A673 (cell line): ENCODE measurements at regions not wholly inside any gene's neighbourhood (a gene's known extent, or its start where the extent isn't known, plus 50 kb on each side); places are given as distances from the start of the nearest gene placed in this dataset.

Source experiments
- BruUV-seq: library from RNA; stranded (reverse); fragments of 400-500 nt; replicated peaks from 2 replicates; lab custom pipeline; 2021; lab: Mats Ljungman, UMichigan
- CTCF ChIA-PET: fragments of 300-600 bp; sonication (Branson Sonifier 250); formaldehyde crosslinking; loops from one replicate; lab custom pipeline; 2022; ENCODE audit warnings: antibody characterized with exemption; lab: Charles Lee
- POLR2A ChIA-PET: fragments of 300-600 bp; sonication (Branson Sonifier 250); formaldehyde crosslinking; loops from one replicate; lab custom pipeline; 2022; ENCODE audit warnings: antibody characterized with exemption; ENCODE audit not compliant: low non-redundant PET; lab: Charles Lee
- DNase-seq: peaks from one replicate; pipeline ENCODE4 v3.0.0-alpha.2; 2015; ENCODE audit warnings: low spot score
- H3K27ac ChIP-seq: fragments of 200-600 bp; sonication (generic); 2 replicates; pipeline ENCODE4 v1.5.1; 2016; ENCODE audit warnings: mixed run types, low read depth, mild to moderate bottlenecking, mixed read lengths, antibody characterized with exemption, low read length; ENCODE audit not compliant: poor library complexity, severe bottlenecking
- H3K27me3 ChIP-seq: fragments of 200-600 bp; sonication (generic); replicated peaks from 2 replicates; pipeline ENCODE4 v1.6.1; 2017; ENCODE audit warnings: mixed run types, low read depth, mild to moderate bottlenecking, mixed read lengths, antibody characterized with exemption, low read length; ENCODE audit not compliant: insufficient read depth, poor library complexity
- H3K36me3 ChIP-seq: fragments of 200-600 bp; sonication (generic); 2 replicates; pipeline ENCODE4 v1.6.1; 2016; ENCODE audit warnings: mixed run types, mild to moderate bottlenecking, mixed read lengths, antibody characterized with exemption, low read length; ENCODE audit not compliant: insufficient read depth, poor library complexity, severe bottlenecking
- H3K4me1 ChIP-seq: fragments of 200-600 bp; sonication (generic); 2 replicates; pipeline ENCODE4 v1.6.1; 2017; ENCODE audit warnings: mixed run types, mild to moderate bottlenecking, mixed read lengths, antibody characterized with exemption, low read length; ENCODE audit not compliant: insufficient read depth, poor library complexity, severe bottlenecking
- H3K4me3 ChIP-seq: fragments of 200-600 bp; sonication (generic); 2 replicates; pipeline ENCODE4 v1.5.1; 2016; ENCODE audit warnings: low read depth, mixed run types, mild to moderate bottlenecking, mixed read lengths, low read length; ENCODE audit not compliant: poor library complexity, severe bottlenecking
- H3K9me3 ChIP-seq: fragments of 200-600 bp; sonication (generic); 2 replicates; pipeline ENCODE4 v1.6.1; 2016; ENCODE audit warnings: mixed run types, low read depth, mild to moderate bottlenecking, mixed read lengths, antibody characterized with exemption, low read length; ENCODE audit not compliant: poor library complexity, severe bottlenecking
- CTCF ChIP-seq: fragments of 300-800, 200-600 bp; sonication (generic); conservative IDR thresholded peaks from 2 replicates; pipeline ENCODE4 v1.5.1; 2017; ENCODE audit warnings: low read depth, mild to moderate bottlenecking, antibody characterized with exemption, low read length, moderate library complexity, mixed read lengths
- EZH2 ChIP-seq: fragments of 200-600 bp; sonication (generic); IDR thresholded peaks from 2 replicates; pipeline ENCODE4 v1.6.1; 2017; ENCODE audit warnings: borderline replicate concordance, low read depth, mild to moderate bottlenecking, mixed read lengths, antibody characterized with exemption, low read length; ENCODE audit not compliant: poor library complexity, severe bottlenecking
- intact Hi-C: fragments of 100-400 bp; cut with micrococcal nuclease; formaldehyde crosslinking; loops from one replicate; pipeline ENCODE4 v1.10.0; 2022; ENCODE audit not compliant: unreplicated experiment

- ChIA-PET CTCF (no interaction called here), POLR2A (no interaction called here)
- Histone ChIP-seq H3K4me3 (no peak overlapping the region), H3K27ac (no peak overlapping the region), H3K9me3 (no peaks in the 10 kb centered on the region), H3K4me1 (no peaks in the 10 kb centered on the region), H3K36me3 (no peaks in the 10 kb centered on the region), H3K27me3 (no peaks in the 10 kb centered on the region)
- intact Hi-C loops = no loop called here
- DNase-seq = no peak
- TF ChIP-seq EZH2 (no peak), CTCF (no peak)
- BruUV-seq = no TSS peak
Measured at GRCh38 chr21:23921670-23922418, 1685.4 kb downstream of the MRPL39 start.

DNA sequence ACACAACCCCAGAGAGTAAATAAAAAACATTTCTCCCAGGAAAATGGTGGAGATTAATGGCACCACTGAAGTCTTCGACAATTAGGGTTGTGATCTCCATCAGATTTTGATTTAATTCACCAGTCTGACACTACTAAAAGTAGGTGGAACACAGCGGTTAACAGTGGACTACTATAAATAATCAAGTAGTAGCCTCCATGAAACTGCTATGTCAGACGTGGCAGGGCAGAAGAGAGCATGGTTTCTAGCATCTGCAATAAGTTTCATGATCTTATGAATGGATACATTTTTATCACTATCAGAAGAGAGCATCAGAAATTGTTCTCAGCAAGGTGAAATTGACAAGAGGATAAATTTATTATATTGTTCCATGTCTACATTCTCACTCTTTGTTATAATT, 1706.6 kb downstream of the MRPL39 start:
- Histone ChIP-seq H3K27me3 (no peaks in the 10 kb centered on the region), H3K9me3 (peaks cover 6% of the 10 kb centered on the region), H3K4me3 (no peak overlapping the region), H3K36me3 (no peaks in the 10 kb centered on the region), H3K27ac (no peak overlapping the region), H3K4me1 (no peaks in the 10 kb centered on the region)
- ChIA-PET CTCF (no interaction called here), POLR2A (no interaction called here)
- no TSS peak for BruUV-seq
- TF ChIP-seq EZH2 (no peak), CTCF (no peak)
- no peak for DNase-seq
- intact Hi-C loops = no loop called here

GRCh38 chr21:23899561-23899960, 1707.7 kb downstream of the MRPL39 start:
- intact Hi-C loops = no loop called here
- Histone ChIP-seq H3K36me3 (no peaks in the 10 kb centered on the region), H3K27me3 (no peaks in the 10 kb centered on the region), H3K4me1 (no peaks in the 10 kb centered on the region), H3K9me3 (peaks cover 6% of the 10 kb centered on the region), H3K4me3 (no peak overlapping the region), H3K27ac (no peak overlapping the region)
- DNase-seq = no peak
- BruUV-seq = no TSS peak
- CTCF ChIA-PET = no interaction called here
- TF ChIP-seq EZH2 (no peak), CTCF (no peak)
- POLR2A ChIA-PET = no interaction called here
